Neural cell (in vitro differentiated cells): ENCODE measurements at regions not wholly inside any gene's neighbourhood (a gene's known extent, or its start where the extent isn't known, plus 50 kb on each side); places are given as distances from the start of the nearest gene placed in this dataset.

Experiments used
- H2AFZ ChIP-seq: fragments of 200-600, 300-800 bp; sonication (generic), shearing (Covaris generic); 2 replicates; pipeline ENCODE4 v1.6.0; 2014; ENCODE audit warnings: low read depth, mild to moderate bottlenecking, antibody characterized with exemption, low read length, moderate library complexity
- H3F3A ChIP-seq: fragments of 200-600 bp; shearing (Covaris generic); 2 replicates; pipeline ENCODE4 v1.6.1; 2016; ENCODE audit warnings: mild to moderate bottlenecking, moderate library complexity, mixed read lengths, antibody characterized with exemption, low read length; ENCODE audit not compliant: insufficient read depth, poor library complexity, severe bottlenecking
- H3K27ac ChIP-seq: fragments of 200-600, 300-800 bp; sonication (generic), shearing (Covaris generic); 2 replicates; pipeline ENCODE4 v1.5.1; 2014; ENCODE audit warnings: mild to moderate bottlenecking, low read length, moderate library complexity
- H3K27me3 ChIP-seq: fragments of 300-800, 200-600 bp; sonication (generic), shearing (Covaris generic); 2 replicates; pipeline ENCODE4 v1.6.0; 2014; ENCODE audit warnings: mild to moderate bottlenecking, low read depth, low read length, moderate library complexity; ENCODE audit not compliant: insufficient read depth
- H3K36me3 ChIP-seq: fragments of 300-800, 200-600 bp; sonication (generic), shearing (Covaris generic); 2 replicates; pipeline ENCODE4 v1.5.1; 2014; ENCODE audit warnings: mild to moderate bottlenecking, antibody characterized with exemption, low read length, moderate library complexity; ENCODE audit not compliant: insufficient read depth
- H3K4me2 ChIP-seq: fragments of 300-800, 200-600 bp; sonication (generic), shearing (Covaris generic); 2 replicates; pipeline ENCODE4 v1.6.0; 2014; ENCODE audit warnings: mild to moderate bottlenecking, low read length
- H3K4me3 ChIP-seq: fragments of 300-800, 200-600 bp; sonication (generic), shearing (Covaris generic); 2 replicates; pipeline ENCODE4 v1.5.1; 2014; ENCODE audit warnings: mild to moderate bottlenecking, low read length, moderate library complexity
- H3K79me2 ChIP-seq: fragments of 200-600 bp; shearing (Covaris generic); replicated peaks from 2 replicates; pipeline ENCODE4 v1.6.0; 2014; ENCODE audit warnings: mild to moderate bottlenecking, low read length, moderate library complexity; ENCODE audit not compliant: insufficient read depth
- H3K9ac ChIP-seq: fragments of 300-800, 200-600 bp; sonication (generic), shearing (Covaris generic); 2 replicates; pipeline ENCODE4 v1.6.1; 2016; ENCODE audit warnings: mild to moderate bottlenecking, low read length, mixed read lengths
- H3K9me2 ChIP-seq: fragments of 200-600 bp; shearing (Covaris generic); 2 replicates; pipeline ENCODE4 v1.6.1; 2016; ENCODE audit warnings: mild to moderate bottlenecking, low read length, mixed read lengths; ENCODE audit not compliant: insufficient read depth
- H3K9me3 ChIP-seq: fragments of 200-600, 300-800 bp; sonication (generic), shearing (Covaris generic); 2 replicates; pipeline ENCODE4 v1.6.1; 2016; ENCODE audit warnings: mild to moderate bottlenecking, mixed run types, low read length, moderate library complexity, mixed read lengths
- H4K20me1 ChIP-seq: fragments of 200-600 bp; shearing (Covaris generic); 2 replicates; pipeline ENCODE4 v1.6.1; 2016; ENCODE audit warnings: mild to moderate bottlenecking, mixed run types; ENCODE audit not compliant: insufficient read depth
- EP300 ChIP-seq: fragments of 450-650 bp; conservative IDR thresholded peaks from 2 replicates; pipeline ENCODE4 v1.6.1; 2014; ENCODE audit warnings: antibody characterized with exemption, mild to moderate bottlenecking, moderate library complexity; ENCODE audit not compliant: poor library complexity, severe bottlenecking
- EZH2 ChIP-seq: fragments of 200-600, 300-800 bp; shearing (Covaris generic), sonication (generic); IDR thresholded peaks from 2 replicates; pipeline ENCODE4 v1.6.1; 2014; ENCODE audit warnings: antibody characterized with exemption, low read length, borderline replicate concordance, mild to moderate bottlenecking; ENCODE audit not compliant: insufficient read depth, poor library complexity, severe bottlenecking
- MXI1 ChIP-seq: fragments of 450-650 bp; conservative IDR thresholded peaks from 2 replicates; pipeline ENCODE4 v1.6.1; 2014; ENCODE audit warnings: antibody characterized with exemption, mild to moderate bottlenecking; ENCODE audit not compliant: poor library complexity, severe bottlenecking
- POLR2AphosphoS5 ChIP-seq: IDR thresholded peaks from 2 replicates; pipeline ENCODE4 v1.6.1; 2012
- RAD21 ChIP-seq: fragments of 450-650 bp; conservative IDR thresholded peaks from 2 replicates; pipeline ENCODE4 v1.6.1; 2014; ENCODE audit warnings: antibody characterized with exemption, mild to moderate bottlenecking, moderate library complexity
- SMC3 ChIP-seq: fragments of 450-650 bp; conservative IDR thresholded peaks from 2 replicates; pipeline ENCODE4 v1.6.1; 2014; ENCODE audit warnings: antibody characterized with exemption, mild to moderate bottlenecking, moderate library complexity; ENCODE audit not compliant: poor library complexity
- TAF1 ChIP-seq: IDR thresholded peaks from 2 replicates; pipeline ENCODE4 v1.6.1; 2012; ENCODE audit warnings: low read depth
- TF ChIP-seq, protein P1 (sequence below): IDR thresholded peaks from 2 replicates; pipeline ENCODE4 v1.6.1; 2012; ENCODE audit warnings: borderline replicate concordance
- TF ChIP-seq, protein P2 (sequence below): fragments of 450-650 bp; IDR thresholded peaks from 2 replicates; pipeline ENCODE4 v1.5.1; 2014; ENCODE audit warnings: antibody characterized with exemption, mild to moderate bottlenecking, moderate library complexity; ENCODE audit not compliant: poor library complexity, severe bottlenecking

DNA sequence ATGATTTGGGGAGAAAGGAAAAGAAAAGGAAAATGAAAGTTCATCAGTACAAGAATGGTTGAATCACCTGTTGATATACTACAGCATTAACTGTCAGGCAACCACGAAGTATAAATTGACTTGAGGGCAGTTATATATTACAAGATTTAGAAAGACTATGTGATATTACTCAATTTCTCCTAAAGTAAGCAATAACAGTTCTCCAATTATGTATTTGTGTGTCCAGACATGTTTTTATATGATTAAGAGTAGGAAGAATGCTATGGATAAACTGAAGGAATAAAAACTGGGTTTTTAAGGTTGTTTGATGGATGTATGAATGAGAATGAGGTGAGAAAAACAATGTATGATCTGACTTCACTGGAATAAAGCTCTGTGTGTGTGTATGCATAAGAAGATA is 2234.4 kb downstream of the ARAP2 start:
- Histone ChIP-seq H3K9ac (no peak overlapping the region), H4K20me1 (no peaks in the 10 kb centered on the region), H3K27me3 (no peaks in the 10 kb centered on the region), H3K79me2 (no peaks in the 10 kb centered on the region), H3K9me2 (no peaks in the 10 kb centered on the region), H3K4me3 (no peak overlapping the region), H3K9me3 (no peaks in the 10 kb centered on the region), H3F3A (no peaks in the 10 kb centered on the region), H3K36me3 (no peaks in the 10 kb centered on the region), H2AFZ (no peak overlapping the region), H3K27ac (no peak overlapping the region), H3K4me2 (no peak overlapping the region)
- TF ChIP-seq, protein P1, sequence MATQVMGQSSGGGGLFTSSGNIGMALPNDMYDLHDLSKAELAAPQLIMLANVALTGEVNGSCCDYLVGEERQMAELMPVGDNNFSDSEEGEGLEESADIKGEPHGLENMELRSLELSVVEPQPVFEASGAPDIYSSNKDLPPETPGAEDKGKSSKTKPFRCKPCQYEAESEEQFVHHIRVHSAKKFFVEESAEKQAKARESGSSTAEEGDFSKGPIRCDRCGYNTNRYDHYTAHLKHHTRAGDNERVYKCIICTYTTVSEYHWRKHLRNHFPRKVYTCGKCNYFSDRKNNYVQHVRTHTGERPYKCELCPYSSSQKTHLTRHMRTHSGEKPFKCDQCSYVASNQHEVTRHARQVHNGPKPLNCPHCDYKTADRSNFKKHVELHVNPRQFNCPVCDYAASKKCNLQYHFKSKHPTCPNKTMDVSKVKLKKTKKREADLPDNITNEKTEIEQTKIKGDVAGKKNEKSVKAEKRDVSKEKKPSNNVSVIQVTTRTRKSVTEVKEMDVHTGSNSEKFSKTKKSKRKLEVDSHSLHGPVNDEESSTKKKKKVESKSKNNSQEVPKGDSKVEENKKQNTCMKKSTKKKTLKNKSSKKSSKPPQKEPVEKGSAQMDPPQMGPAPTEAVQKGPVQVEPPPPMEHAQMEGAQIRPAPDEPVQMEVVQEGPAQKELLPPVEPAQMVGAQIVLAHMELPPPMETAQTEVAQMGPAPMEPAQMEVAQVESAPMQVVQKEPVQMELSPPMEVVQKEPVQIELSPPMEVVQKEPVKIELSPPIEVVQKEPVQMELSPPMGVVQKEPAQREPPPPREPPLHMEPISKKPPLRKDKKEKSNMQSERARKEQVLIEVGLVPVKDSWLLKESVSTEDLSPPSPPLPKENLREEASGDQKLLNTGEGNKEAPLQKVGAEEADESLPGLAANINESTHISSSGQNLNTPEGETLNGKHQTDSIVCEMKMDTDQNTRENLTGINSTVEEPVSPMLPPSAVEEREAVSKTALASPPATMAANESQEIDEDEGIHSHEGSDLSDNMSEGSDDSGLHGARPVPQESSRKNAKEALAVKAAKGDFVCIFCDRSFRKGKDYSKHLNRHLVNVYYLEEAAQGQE: no peak
- TF ChIP-seq RAD21: no peak
- TF ChIP-seq, protein P2, sequence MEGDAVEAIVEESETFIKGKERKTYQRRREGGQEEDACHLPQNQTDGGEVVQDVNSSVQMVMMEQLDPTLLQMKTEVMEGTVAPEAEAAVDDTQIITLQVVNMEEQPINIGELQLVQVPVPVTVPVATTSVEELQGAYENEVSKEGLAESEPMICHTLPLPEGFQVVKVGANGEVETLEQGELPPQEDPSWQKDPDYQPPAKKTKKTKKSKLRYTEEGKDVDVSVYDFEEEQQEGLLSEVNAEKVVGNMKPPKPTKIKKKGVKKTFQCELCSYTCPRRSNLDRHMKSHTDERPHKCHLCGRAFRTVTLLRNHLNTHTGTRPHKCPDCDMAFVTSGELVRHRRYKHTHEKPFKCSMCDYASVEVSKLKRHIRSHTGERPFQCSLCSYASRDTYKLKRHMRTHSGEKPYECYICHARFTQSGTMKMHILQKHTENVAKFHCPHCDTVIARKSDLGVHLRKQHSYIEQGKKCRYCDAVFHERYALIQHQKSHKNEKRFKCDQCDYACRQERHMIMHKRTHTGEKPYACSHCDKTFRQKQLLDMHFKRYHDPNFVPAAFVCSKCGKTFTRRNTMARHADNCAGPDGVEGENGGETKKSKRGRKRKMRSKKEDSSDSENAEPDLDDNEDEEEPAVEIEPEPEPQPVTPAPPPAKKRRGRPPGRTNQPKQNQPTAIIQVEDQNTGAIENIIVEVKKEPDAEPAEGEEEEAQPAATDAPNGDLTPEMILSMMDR: no peak
- no peak for TF ChIP-seq EP300
- no peak for TF ChIP-seq TAF1
- no peak for TF ChIP-seq MXI1
- TF ChIP-seq POLR2AphosphoS5: no peak
- TF ChIP-seq SMC3: no peak
- TF ChIP-seq EZH2: no peak

DNA sequence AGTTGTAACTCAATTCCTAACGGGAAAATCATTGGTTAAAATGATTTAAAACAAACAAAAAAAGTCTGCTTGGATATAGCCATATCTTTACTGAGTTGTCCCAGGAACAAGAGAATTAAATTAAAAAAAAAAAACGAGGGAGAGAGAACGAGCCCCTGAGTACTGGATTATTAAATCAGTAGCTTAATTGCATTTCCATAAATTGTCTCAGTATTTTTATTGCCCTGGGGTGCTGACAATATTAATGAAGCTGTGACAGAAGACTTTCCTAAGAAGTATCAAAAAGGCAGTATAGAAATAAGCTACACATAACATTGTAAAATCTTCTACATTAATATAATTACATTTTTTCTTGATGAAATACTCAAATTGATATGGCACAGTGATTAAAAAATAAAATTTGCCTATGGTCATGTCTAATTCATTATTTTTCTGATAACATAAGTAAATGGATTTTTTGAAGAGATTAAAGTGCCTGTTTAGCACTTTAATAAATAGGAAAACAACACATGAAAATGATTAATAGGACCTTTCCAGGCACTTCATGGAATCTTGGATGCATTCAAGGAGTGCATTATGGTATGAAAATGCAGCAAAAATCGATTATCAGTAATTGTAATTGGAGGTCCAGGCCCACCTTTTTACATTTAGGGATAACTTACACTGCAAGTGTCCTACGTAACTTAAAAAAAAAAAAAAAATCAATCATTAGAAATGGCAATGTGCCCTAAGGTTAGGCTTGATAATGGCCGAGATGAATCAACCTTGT is 2233.4 kb downstream of the ARAP2 start:
- Histone ChIP-seq H3K9me2 (no peaks in the 10 kb centered on the region), H3F3A (no peaks in the 10 kb centered on the region), H3K27ac (no peak overlapping the region), H3K4me2 (no peak overlapping the region), H3K27me3 (no peaks in the 10 kb centered on the region), H3K9ac (no peak overlapping the region), H3K36me3 (no peaks in the 10 kb centered on the region), H3K79me2 (no peaks in the 10 kb centered on the region), H2AFZ (no peak overlapping the region), H4K20me1 (no peaks in the 10 kb centered on the region), H3K4me3 (no peak overlapping the region), H3K9me3 (no peaks in the 10 kb centered on the region)
- TF ChIP-seq SMC3: no peak
- TF ChIP-seq EZH2: no peak
- TF ChIP-seq EP300: no peak
- TF ChIP-seq, protein P1: no peak
- no peak for TF ChIP-seq MXI1
- TF ChIP-seq, protein P2: no peak
